GM19395 (cell line): ENCODE measurements at regions not wholly inside any gene's neighbourhood (a gene's known extent, or its start where the extent isn't known, plus 50 kb on each side); places are given as distances from the start of the nearest gene placed in this dataset.
A peak's percentile ranks its signal among the peaks of the same experiment; 100 is the strongest.

Experiments
- ATAC-seq: cut with Tn5 transposase; IDR thresholded peaks from one replicate; pipeline ENCODE4 v1.9.1; 2021; ENCODE audit warnings: mild to moderate bottlenecking, moderate library complexity; ENCODE audit not compliant: unreplicated experiment

GRCh38 chr14:34247605-34248004, 214.4 kb downstream of the SPTSSA start:
- ATAC-seq, result no peak

GRCh38 chr14:34246206-34246605, 215.8 kb downstream of the SPTSSA start:
- no peak for ATAC-seq

- no peak for ATAC-seq
Measured at GRCh38 chr14:34243401-34243800, 218.6 kb downstream of the SPTSSA start.

GRCh38 chr14:34243001-34243400, 219.0 kb downstream of the SPTSSA start:
- no peak for ATAC-seq

GRCh38 chr14:34241185-34241711, 220.8 kb downstream of the SPTSSA start:
- ATAC-seq, result no peak

GRCh38 chr14:34238610-34239009, 223.4 kb downstream of the SPTSSA start:
- no peak for ATAC-seq

- no peak for ATAC-seq
Measured at GRCh38 chr14:34237677-34238076, 224.4 kb downstream of the SPTSSA start.

GRCh38 chr14:34237081-34237480, 225.0 kb downstream of the SPTSSA start:
- ATAC-seq, result no peak

GRCh38 chr14:34235643-34236300, 226.3 kb downstream of the SPTSSA start:
- ATAC-seq, result no peak

GRCh38 chr14:34234258-34234657, 227.8 kb downstream of the SPTSSA start:
- ATAC-seq, result no peak

GRCh38 chr14:34233619-34234018, 228.4 kb downstream of the SPTSSA start:
- ATAC-seq, result no peak

- no peak for ATAC-seq
Measured at GRCh38 chr14:34232790-34233189, 229.2 kb downstream of the SPTSSA start.

GRCh38 chr14:34231626-34232025, 230.4 kb downstream of the SPTSSA start:
- no peak for ATAC-seq

- ATAC-seq, result no peak
Measured at GRCh38 chr14:34229140-34229539, 232.9 kb downstream of the SPTSSA start.

GRCh38 chr14:34228650-34228976, 233.4 kb downstream of the SPTSSA start:
- no peak for ATAC-seq

- peak; percentile 89 for ATAC-seq
Measured at GRCh38 chr14:34227834-34228649, 234.0 kb downstream of the SPTSSA start.

- ATAC-seq, result no peak
Measured at GRCh38 chr14:34224221-34224620, 237.8 kb downstream of the SPTSSA start.

GRCh38 chr14:34223373-34224148, 238.5 kb downstream of the SPTSSA start:
- ATAC-seq, result no peak

- no peak for ATAC-seq
Measured at GRCh38 chr14:34222867-34223266, 239.2 kb downstream of the SPTSSA start.

GRCh38 chr14:34222122-34222521, 239.9 kb downstream of the SPTSSA start:
- ATAC-seq, result no peak

GRCh38 chr14:34220921-34221320, 241.1 kb downstream of the SPTSSA start:
- peak; percentile 96 for ATAC-seq

- ATAC-seq, result no peak
Measured at GRCh38 chr14:34220378-34220706, 241.7 kb downstream of the SPTSSA start.
